GM12865 (cell line): ENCODE measurements at regions not wholly inside any gene's neighbourhood (a gene's known extent, or its start where the extent isn't known, plus 50 kb on each side); places are given as distances from the start of the nearest gene placed in this dataset.
A peak's percentile ranks its signal among the peaks of the same experiment; 100 is the strongest.
"Not testable (repeated sequence)": the region's sequence is repeated elsewhere in the genome, so short reads cannot be mapped to it uniquely, and the experiment has no call there.

ENCODE experiments used
- DNase-seq: peaks from one replicate; pipeline ENCODE4 v3.0.0; 2010; ENCODE audit warnings: low read depth
- H3K4me3 ChIP-seq: 2 replicates; pipeline ENCODE4 v1.5.1; 2011; ENCODE audit warnings: mild to moderate bottlenecking, low read depth, low read length, control low read depth
- CTCF ChIP-seq: IDR thresholded peaks from 2 replicates; pipeline ENCODE4 v1.5.1; 2011; ENCODE audit warnings: low read length, control low read depth, low read depth, inconsistent platforms; ENCODE audit not compliant: insufficient read depth; ENCODE audit errors: missing control alignments

- no peak overlapping the region for H3K4me3 ChIP-seq
- no peak for TF ChIP-seq CTCF
- no peak for DNase-seq
Measured at GRCh38 chr10:80949785-80950184, 412.1 kb downstream of the SH2D4B start.

GRCh38 chr10:80952436-80952835, 414.7 kb downstream of the SH2D4B start:
- H3K4me3 ChIP-seq = no peak overlapping the region
- DNase-seq = no peak
- no peak for TF ChIP-seq CTCF

- H3K4me3 ChIP-seq = no peak overlapping the region
- DNase-seq = no peak
- no peak for TF ChIP-seq CTCF
Measured at GRCh38 chr10:80957161-80957560, 419.5 kb downstream of the SH2D4B start.

- H3K4me3 ChIP-seq = no peak overlapping the region
- DNase-seq = no peak
- TF ChIP-seq CTCF = no peak
Measured at GRCh38 chr10:80964179-80964578, 426.5 kb downstream of the SH2D4B start.

GRCh38 chr10:80964955-80965614, 427.4 kb downstream of the SH2D4B start:
- no peak overlapping the region for H3K4me3 ChIP-seq
- DNase-seq = peak; percentile 52
- no peak for TF ChIP-seq CTCF

- no peak for TF ChIP-seq CTCF
- H3K4me3 ChIP-seq = no peak overlapping the region
- peak; percentile 51 for DNase-seq
Measured at GRCh38 chr10:80966326-80966986, 428.8 kb downstream of the SH2D4B start.

GRCh38 chr10:80967357-80967756, 429.7 kb downstream of the SH2D4B start:
- DNase-seq, H3K4me3 ChIP-seq: not testable (repeated sequence)
